ENCODE measurements at regions not wholly inside any gene's neighbourhood (a gene's known extent, or its start where the extent isn't known, plus 50 kb on each side); places are given as distances from the start of the nearest gene placed in this dataset.
A peak's percentile ranks its signal among the peaks of the same experiment; 100 is the strongest.

GRCh38 chr14:44309331-44309730, 197.8 kb downstream of the FSCB start:
- no peaks in the 10 kb centered on the region for H3K36me3 ChIP-seq (ENCODE audit: low read depth, low read length)
- H3F3A ChIP-seq (ENCODE audit: low read length, unreplicated experiment): no peaks in the 10 kb centered on the region
- no peaks in the 10 kb centered on the region for H4K20me1 ChIP-seq (ENCODE audit: low read length)
- intact Hi-C loops (cut with micrococcal nuclease): no loop called here
- DNase-seq (peak; percentile 21), ATAC-seq (peak; percentile 96)
- H3K4me3 ChIP-seq (ENCODE audit: low read length): no peak overlapping the region
- no peak overlapping the region for H3K9ac ChIP-seq (ENCODE audit: low read length)
- no peak for TF ChIP-seq EZH2 (IDR thresholded peaks at IDR 0.05; ENCODE audit: low read length, unreplicated experiment)
- no peak for TF ChIP-seq CTCF (conservative IDR thresholded peaks at IDR 0.05; ENCODE audit: low read depth, low read length)
- no peaks in the 10 kb centered on the region for H3K27me3 ChIP-seq (ENCODE audit: low read length)
- H3K4me1 ChIP-seq (ENCODE audit: insufficient read depth, low read length): no peaks in the 10 kb centered on the region
- POLR2A ChIA-PET (ENCODE audit: unreplicated experiment): no interaction called here
- H3K9me2 ChIP-seq (replicated peaks; ENCODE audit: low read length): no peaks in the 10 kb centered on the region
- no peaks in the 10 kb centered on the region for H3K79me2 ChIP-seq (ENCODE audit: low read length)
- no peaks in the 10 kb centered on the region for H3K9me3 ChIP-seq (ENCODE audit: low read length)
- H3K4me2 ChIP-seq (ENCODE audit: low read length): no peak overlapping the region
- no TSS peak for BruUV-seq (replicated peaks)
- H3K27ac ChIP-seq (ENCODE audit: low read length): no peak overlapping the region
- H2AFZ ChIP-seq (ENCODE audit: low read length): no peak overlapping the region
- CTCF ChIA-PET: no interaction called here

GRCh38 chr14:44300916-44301315, 206.2 kb downstream of the FSCB start:
- no TSS peak for BruUV-seq (replicated peaks)
- intact Hi-C loops (cut with micrococcal nuclease): no loop called here
- CTCF ChIA-PET: no interaction called here

GRCh38 chr14:44297437-44297836, 209.6 kb downstream of the FSCB start:
- Histone ChIP-seq H4K20me1 (ENCODE audit: low read length) (no peaks in the 10 kb centered on the region), H3K9ac (ENCODE audit: low read length) (no peak overlapping the region), H3K79me2 (ENCODE audit: low read length) (no peaks in the 10 kb centered on the region), H3K9me3 (ENCODE audit: low read length) (no peaks in the 10 kb centered on the region), H3K4me1 (ENCODE audit: insufficient read depth, low read length) (no peaks in the 10 kb centered on the region), H3K36me3 (ENCODE audit: low read depth, low read length) (no peaks in the 10 kb centered on the region; the same call in 1 of the 2 replicates), H3K4me2 (ENCODE audit: low read length) (no peak overlapping the region), H3K4me3 (ENCODE audit: low read length) (no peak overlapping the region), H3K27ac (ENCODE audit: low read length) (no peak overlapping the region), H3K9me2 (replicated peaks; ENCODE audit: low read length) (no peaks in the 10 kb centered on the region; the same call in 1 of the 2 replicates), H3K27me3 (ENCODE audit: low read length) (no peaks in the 10 kb centered on the region), H2AFZ (ENCODE audit: low read length) (no peak overlapping the region), H3F3A (ENCODE audit: low read length, unreplicated experiment) (no peaks in the 10 kb centered on the region)
- BruUV-seq (replicated peaks): no TSS peak
- ChIA-PET CTCF (no interaction called here), POLR2A (ENCODE audit: unreplicated experiment) (no interaction called here)
- TF ChIP-seq EZH2 (IDR thresholded peaks at IDR 0.05; ENCODE audit: low read length, unreplicated experiment) (no peak), EZH2phosphoT487 (IDR thresholded peaks at IDR 0.05; ENCODE audit: borderline replicate concordance, low read length) (no peak), CTCF (conservative IDR thresholded peaks at IDR 0.05; ENCODE audit: low read depth, low read length) (no peak)
- DNase-seq: peak; percentile 15
- 0 out of 2 replicates have a peak, but pooled peaks have one; percentile 24 for ATAC-seq
- intact Hi-C loops (cut with micrococcal nuclease): no loop called here

More at GRCh38 chr14:44300916-44301315, 206.2 kb downstream of the FSCB start:
- DNase-seq (no peak), ATAC-seq (no peak)
- Histone ChIP-seq H3K27me3 (ENCODE audit: low read length) (no peaks in the 10 kb centered on the region), H3K9me2 (replicated peaks; ENCODE audit: low read length) (no peaks in the 10 kb centered on the region), H3K79me2 (ENCODE audit: low read length) (no peaks in the 10 kb centered on the region), H3K4me1 (ENCODE audit: insufficient read depth, low read length) (no peaks in the 10 kb centered on the region), H3K4me2 (ENCODE audit: low read length) (no peak overlapping the region), H2AFZ (ENCODE audit: low read length) (no peak overlapping the region), H3K36me3 (ENCODE audit: low read depth, low read length) (no peaks in the 10 kb centered on the region; the same call in 1 of the 2 replicates), H3K4me3 (ENCODE audit: low read length) (no peak overlapping the region), H3K9me3 (ENCODE audit: low read length) (no peaks in the 10 kb centered on the region), H3F3A (ENCODE audit: low read length, unreplicated experiment) (no peaks in the 10 kb centered on the region), H3K27ac (ENCODE audit: low read length) (no peak overlapping the region), H3K9ac (ENCODE audit: low read length) (no peak overlapping the region), H4K20me1 (ENCODE audit: low read length) (no peaks in the 10 kb centered on the region)
- POLR2A ChIA-PET (ENCODE audit: unreplicated experiment): no interaction called here
- no peak for TF ChIP-seq EZH2 (IDR thresholded peaks at IDR 0.05; ENCODE audit: low read length, unreplicated experiment)
- TF ChIP-seq EZH2phosphoT487 (IDR thresholded peaks at IDR 0.05; ENCODE audit: borderline replicate concordance, low read length): no peak
- no peak for TF ChIP-seq CTCF (conservative IDR thresholded peaks at IDR 0.05; ENCODE audit: low read depth, low read length)

Measured in PC-3 (cell line).